ENCODE measurements at regions not wholly inside any gene's neighbourhood (a gene's known extent, or its start where the extent isn't known, plus 50 kb on each side); places are given as distances from the start of the nearest gene placed in this dataset.

DNA sequence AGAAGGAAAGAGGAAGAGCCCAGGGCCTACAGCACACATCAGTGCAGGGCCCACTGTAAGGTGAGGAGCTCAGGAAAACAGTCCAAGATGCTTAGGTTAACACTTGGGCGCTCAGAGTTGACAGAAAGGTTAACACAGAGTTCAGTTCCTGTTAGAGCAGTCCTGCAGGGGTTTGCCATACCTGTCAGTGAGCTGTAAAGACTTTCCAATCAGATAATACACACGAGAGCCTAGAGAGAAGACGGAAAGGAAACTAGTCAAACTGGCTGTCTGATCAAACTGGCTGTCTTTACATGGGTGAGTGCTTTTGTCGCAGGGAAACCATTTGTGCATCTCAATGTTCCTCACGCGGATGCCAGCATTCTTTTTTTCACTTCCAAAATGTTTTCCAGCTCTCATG is 61.4 kb upstream of the ARHGEF26 start:
- DNase-seq (ENCODE audit: low read depth, low spot score) = no peak

GRCh38 chr3:154060238-154061000 is 60.8 kb upstream of the ARHGEF26 start:
- DNase-seq (ENCODE audit: low read depth, low spot score) = no peak

DNA sequence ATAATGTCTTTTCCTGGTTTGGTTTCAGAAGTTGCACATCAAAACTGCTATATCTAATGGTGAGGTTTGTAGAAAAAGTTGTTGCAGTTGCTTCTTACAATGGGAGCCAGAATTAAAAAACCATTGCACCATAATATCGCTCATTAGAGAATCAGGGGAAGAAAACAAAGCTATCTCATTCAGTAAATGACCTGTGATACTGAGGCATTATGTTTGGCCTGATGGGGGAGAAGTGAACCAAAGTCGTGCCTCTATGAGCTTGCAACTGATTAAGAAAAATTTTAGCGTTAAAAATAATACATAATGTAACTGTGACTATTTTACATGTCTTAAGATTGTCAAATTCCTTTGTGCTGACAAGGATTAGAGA is 60.2 kb upstream of the ARHGEF26 start:
- DNase-seq (ENCODE audit: low read depth, low spot score) = no peak

DNA sequence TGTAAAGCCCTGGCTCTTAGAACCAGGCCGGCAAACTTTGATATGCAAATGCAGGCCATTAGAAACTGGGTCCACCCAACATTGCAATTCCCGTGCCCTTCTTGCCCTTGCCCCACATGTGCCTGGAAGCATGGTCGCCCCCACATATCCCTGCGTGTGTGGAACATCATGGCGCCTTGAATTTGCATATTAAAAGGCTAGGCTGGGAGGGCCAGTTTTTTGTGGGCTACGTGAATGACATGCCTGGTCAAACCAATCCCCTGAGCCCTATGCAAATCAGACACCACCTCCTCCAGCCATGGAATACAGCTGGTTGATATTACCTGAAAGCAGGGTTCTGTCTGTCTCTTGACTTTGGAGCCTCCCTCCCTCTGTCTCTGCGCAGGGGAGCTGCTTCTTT is 58.7 kb upstream of the ARHGEF26 start:
- no peak for DNase-seq (ENCODE audit: low read depth, low spot score)

- DNase-seq (ENCODE audit: low read depth, low spot score) = no peak
Measured at GRCh38 chr3:154071146-154071545, 50.0 kb upstream of the ARHGEF26 start.

Measured in brain pericyte (primary cell).